GM12878 (cell line): ENCODE measurements at regions not wholly inside any gene's neighbourhood (a gene's known extent, or its start where the extent isn't known, plus 50 kb on each side); places are given as distances from the start of the nearest gene placed in this dataset.

Experiments used
- ATAC-seq: fragments of 200-7000 bp; cut with Tn5 transposase; 3 replicates; pipeline ENCODE4 v1.9.1; 2020; ENCODE audit warnings: mild to moderate bottlenecking, moderate library complexity
- BruUV-seq: library from RNA; stranded (reverse); fragments of 400-500 nt; replicated peaks from 2 replicates; lab custom pipeline; 2021; lab: Mats Ljungman, UMichigan
- CTCF ChIA-PET: fragments of 300-600 bp; sonication (Branson Sonifier 250); formaldehyde crosslinking; extraction: SDS; loops from one replicate; lab custom pipeline; 2021; ENCODE audit warnings: inconsistent platforms; lab: Yijun Ruan, JAX
- POLR2A ChIA-PET: fragments of 350-600 bp; formaldehyde crosslinking; extraction: SDS; loops from one replicate; lab custom pipeline; 2021; ENCODE audit warnings: inconsistent platforms; lab: Charles Lee
- RAD21 ChIA-PET: fragments of 300-600 bp; sonication (Branson Sonifier 250); formaldehyde crosslinking; loops from one replicate; lab custom pipeline; 2023; ENCODE audit warnings: antibody characterized with exemption; ENCODE audit not compliant: unreplicated experiment; lab: Charles Lee
- SMC1A ChIA-PET: fragments of 300-600 bp; sonication (Branson Sonifier 250); formaldehyde crosslinking; loops from one replicate; lab custom pipeline; 2023; ENCODE audit not compliant: unreplicated experiment, uncharacterized antibody; lab: Charles Lee
- DNase-seq: peaks from one replicate; pipeline ENCODE4 v3.0.0-alpha.2; 2011; ENCODE audit warnings: low read depth, low spot score
- FAIRE-seq: peaks from 3 replicates; lab custom pipeline; 2011; peaks lifted over from hg19 to GRCh38; lab: Jason Lieb, UNC
- H2AFZ ChIP-seq: 2 replicates; pipeline ENCODE4 v1.6.0; 2011; ENCODE audit warnings: low read depth, low read length, control low read depth; ENCODE audit not compliant: control insufficient read depth
- H3K27ac ChIP-seq: 2 replicates; pipeline ENCODE4 v1.5.1; 2011; ENCODE audit warnings: control low read depth; ENCODE audit not compliant: control insufficient read depth, insufficient read depth
- H3K27me3 ChIP-seq, 2 experiments: replicated peaks in 1 of 2; 2 replicates each; pipeline versions ENCODE4 v1.6.0 to v1.6.1; 2011; ENCODE audit warnings: low read length in 1 of 2; ENCODE audit not compliant: control insufficient read depth in 2 of 2, insufficient read depth in 2 of 2
- H3K36me3 ChIP-seq, 2 experiments: 2 replicates each; pipeline ENCODE4 v1.5.1; 2011; ENCODE audit warnings: low read length in 1 of 2; ENCODE audit not compliant: control insufficient read depth in 2 of 2, insufficient read depth in 2 of 2
- H3K4me1 ChIP-seq: 2 replicates; pipeline ENCODE4 v1.6.1; 2011; ENCODE audit warnings: mild to moderate bottlenecking, low read length, moderate library complexity, mixed read lengths; ENCODE audit not compliant: control insufficient read depth, insufficient read depth
- H3K4me2 ChIP-seq: 2 replicates; pipeline ENCODE4 v1.6.0; 2011; ENCODE audit warnings: control low read depth; ENCODE audit not compliant: control insufficient read depth, insufficient read depth
- H3K4me3 ChIP-seq: fragments of 200-600 bp; sonication (generic); 2 replicates; pipeline ENCODE4 v1.5.1; 2016
- H3K79me2 ChIP-seq: 2 replicates; pipeline ENCODE4 v1.6.0; 2011; ENCODE audit warnings: low read length; ENCODE audit not compliant: control insufficient read depth, insufficient read depth
- H3K9ac ChIP-seq: 2 replicates; pipeline ENCODE4 v1.8.0; 2011; ENCODE audit warnings: low read length, control low read depth, mixed read lengths; ENCODE audit not compliant: control insufficient read depth, insufficient read depth
- H3K9me3 ChIP-seq: replicated peaks from 3 replicates; pipeline ENCODE4 v1.5.1; 2011; ENCODE audit warnings: mild to moderate bottlenecking, low read length; ENCODE audit not compliant: control insufficient read depth, insufficient read depth
- H4K20me1 ChIP-seq: 2 replicates; pipeline ENCODE4 v1.6.0; 2011; ENCODE audit not compliant: control insufficient read depth, insufficient read depth
- ASH2L ChIP-seq: fragments of 300-600, 200-600 bp; sonication (generic); IDR thresholded peaks from 2 replicates; pipeline ENCODE4 v1.6.1; 2017; ENCODE audit warnings: low read depth, mild to moderate bottlenecking, borderline replicate concordance
- EED ChIP-seq: sonication (generic); IDR thresholded peaks from 2 replicates; pipeline ENCODE4 v1.6.1; 2016; ENCODE audit warnings: antibody characterized with exemption, low read depth
- FOXK2 ChIP-seq: fragments of 450-650 bp; IDR thresholded peaks from 2 replicates; pipeline ENCODE4 v1.6.1; 2017; ENCODE audit warnings: mild to moderate bottlenecking, moderate library complexity
- HCFC1 ChIP-seq: fragments of 150-350 bp; IDR thresholded peaks from 2 replicates; pipeline ENCODE4 v1.6.1; 2014; ENCODE audit warnings: low read length
- IKZF1 ChIP-seq: fragments of 450-650 bp; conservative IDR thresholded peaks from 2 replicates; pipeline ENCODE4 v1.6.1; 2017; ENCODE audit warnings: antibody characterized with exemption, mild to moderate bottlenecking
- MEF2B ChIP-seq: fragments of 450-650 bp; IDR thresholded peaks from 2 replicates; pipeline ENCODE4 v1.6.1; 2018; ENCODE audit warnings: mild to moderate bottlenecking, moderate library complexity; ENCODE audit not compliant: partially characterized antibody, poor library complexity, severe bottlenecking
- NFYB ChIP-seq: IDR thresholded peaks from 2 replicates; pipeline ENCODE4 v1.6.1; 2011; ENCODE audit warnings: low read depth, mild to moderate bottlenecking, low read length, improper control_type of control experiment, moderate library complexity; ENCODE audit not compliant: insufficient read depth
- PML ChIP-seq: IDR thresholded peaks from 2 replicates; pipeline ENCODE4 v1.6.1; 2012; ENCODE audit warnings: low read length, inconsistent platforms
- PRDM15 ChIP-seq: fragments of 450-650 bp; formaldehyde crosslinking; IDR thresholded peaks from 2 replicates; pipeline ENCODE4 v1.4.0; 2020; ENCODE audit warnings: mild to moderate bottlenecking, moderate library complexity
- RB1 ChIP-seq: fragments of 450-650 bp; formaldehyde crosslinking; IDR thresholded peaks from 2 replicates; pipeline ENCODE4 v1.6.1; 2017; ENCODE audit warnings: mild to moderate bottlenecking, borderline replicate concordance
- RUNX3 ChIP-seq: IDR thresholded peaks from 2 replicates; pipeline ENCODE4 v1.6.1; 2012; ENCODE audit warnings: low read length, inconsistent platforms
- SREBF1 ChIP-seq: IDR thresholded peaks from 2 replicates; pipeline ENCODE4 v1.6.1; 2012; ENCODE audit warnings: mild to moderate bottlenecking, low read length
- TCF12 ChIP-seq: IDR thresholded peaks from 2 replicates; pipeline ENCODE4 v1.6.1; 2011; ENCODE audit warnings: low read depth, mild to moderate bottlenecking, low read length
- YBX1 ChIP-seq: fragments of 450-650 bp; IDR thresholded peaks from 2 replicates; pipeline ENCODE4 v1.6.1; 2016; ENCODE audit warnings: antibody characterized with exemption
- YY1 ChIP-seq: IDR thresholded peaks from 2 replicates; pipeline ENCODE4 v1.6.1; 2011; ENCODE audit warnings: low read depth, mild to moderate bottlenecking, low read length
- whole genome bisulfite sequencing: methylation state at CpG from one replicate; pipeline ENCODE4 v1.1.6; 2016; ENCODE audit warnings: low lambda C conversion rate; ENCODE audit not compliant: insufficient replicate concordance, insufficient coverage; ENCODE audit errors: missing lambda C conversion rate; 5-methylcytosine and 5-hydroxymethylcytosine counted together
- in situ Hi-C: fragments of 300-500 bp; cut with MboI; formaldehyde crosslinking; loops from 9 replicates; pipeline ENCODE4 v1.14.3; 2018; ENCODE audit warnings: mixed read lengths
- intact Hi-C: fragments of 100-400 bp; cut with micrococcal nuclease; formaldehyde crosslinking; loops from one replicate; pipeline ENCODE4 v1.14.2; 2022; ENCODE audit not compliant: unreplicated experiment

GRCh38 chr2:37873229-37873628 lies 51.9 kb upstream of the RMDN2 start:
- in situ Hi-C loops = loop anchor here (5.0 kb wide), 1 partner anchor 476 kb away; no protein-coding TSS in a partner anchor
- POLR2A ChIA-PET = interaction anchor here (1.2 to 6.9 kb wide), 2 partner anchors 20 to 50 kb away, joined by 7 to 61 read pairs; no protein-coding TSS in a partner anchor
- FAIRE-seq = no peak

GRCh38 chr2:37873749-37874330 lies 51.2 kb upstream of the RMDN2 start:
- Histone ChIP-seq H3K4me1 (peaks cover 16% of the 10 kb centered on the region), H2AFZ (no peak overlapping the region), H3K4me2 (peak overlapping the region; percentile 39; the same call in 1 of the 2 replicates), H3K27ac (no peak overlapping the region), H3K79me2 (no peaks in the 10 kb centered on the region), H3K27me3 (peaks cover 0 to 2% of the 10 kb centered on the region in 2 experiments; a peak in 1 of 4 replicates), H3K9ac (no peak overlapping the region), H3K4me3 (no peak overlapping the region), H3K36me3 (no peaks in the 10 kb centered on the region; a peak in 1 of 4 replicates), H3K9me3 (no peaks in the 10 kb centered on the region), H4K20me1 (no peaks in the 10 kb centered on the region)
- intact Hi-C loops (loop anchor here (2.0 kb wide), 1 partner anchor 21 kb away; no protein-coding TSS in a partner anchor), in situ Hi-C loops (loop anchor here (5.0 kb wide), 1 partner anchor 477 kb away; no protein-coding TSS in a partner anchor)
- ChIA-PET CTCF (interaction anchor here (0.7 to 13.6 kb wide), 9 partner anchors 20 to 705 kb away, joined by 3 to 336 read pairs (median 82); no protein-coding TSS in a partner anchor), POLR2A (interaction anchor here (0.8 to 6.9 kb wide), 4 partner anchors 20 to 219 kb away, joined by 3 to 61 read pairs (median 5); no protein-coding TSS in a partner anchor), RAD21 (interaction anchor here (1.1 to 13.0 kb wide), 7 partner anchors 14 to 475 kb away, joined by 3 to 215 read pairs (median 156); no protein-coding TSS in a partner anchor), SMC1A (interaction anchor here (0.7 to 13.5 kb wide), 15 partner anchors 7 to 483 kb away, joined by 3 to 271 read pairs (median 4); no protein-coding TSS in a partner anchor)
- BruUV-seq = no TSS peak
- 83% methylated on average over 7 of the region's 7 CpGs for WGBS
- FAIRE-seq = no peak
- no peak for ATAC-seq
- no peak for DNase-seq
- TF ChIP-seq FOXK2 (no peak), RB1 (no peak), TCF12 (no peak), EED (no peak), NFYB (no peak), RUNX3 (no peak), MEF2B (no peak), SREBF1 (no peak), PRDM15 (CRISPR knock-in tag) (no peak)

More at GRCh38 chr2:37873229-37873628, 51.9 kb upstream of the RMDN2 start:
- H3K4me3 ChIP-seq = no peak overlapping the region
- CTCF ChIA-PET = interaction anchor here (0.8 to 13.6 kb wide), 6 partner anchors 19 to 704 kb away, joined by 3 to 336 read pairs (median 222); no protein-coding TSS in a partner anchor
- no peaks in the 10 kb centered on the region for H4K20me1 ChIP-seq
- H3K79me2 ChIP-seq = no peaks in the 10 kb centered on the region
- TF ChIP-seq IKZF1 = 0 out of 2 replicates have a peak, but pooled peaks have one; percentile 10
- no peak for TF ChIP-seq ASH2L
- TF ChIP-seq YBX1 = no peak
- no peak for TF ChIP-seq HCFC1
- TF ChIP-seq YY1 = peak; percentile 59; the same call in 1 of the 2 replicates
- no peak for TF ChIP-seq PML
- TF ChIP-seq MEF2B = peak; percentile 81
- 0 out of 2 replicates have a peak, but pooled peaks have one; percentile 30 for TF ChIP-seq EED
- peak; percentile 12; the same call in 1 of the 3 replicates for ATAC-seq
- no peaks in the 10 kb centered on the region; a peak in 1 of 4 replicates for H3K36me3 ChIP-seq
- no peak for DNase-seq
- intact Hi-C loops = no loop called here
- no TSS peak for BruUV-seq
- RAD21 ChIA-PET = interaction anchor here (1.3 to 13.0 kb wide), 8 partner anchors 13 to 476 kb away, joined by 3 to 215 read pairs (median 34); no protein-coding TSS in a partner anchor
- peaks cover 16% of the 10 kb centered on the region for H3K4me1 ChIP-seq
- SMC1A ChIA-PET = interaction anchor here (0.7 to 13.5 kb wide), 10 partner anchors 17 to 475 kb away, joined by 3 to 271 read pairs (median 4); no protein-coding TSS in a partner anchor
- no peaks in the 10 kb centered on the region for H3K9me3 ChIP-seq
- no peak overlapping the region for H3K9ac ChIP-seq
- 43% methylated on average over 3 of the region's 3 CpGs for WGBS
- H3K27ac ChIP-seq = no peak overlapping the region
- H3K4me2 ChIP-seq = no peak overlapping the region
- no peak overlapping the region for H2AFZ ChIP-seq
- peaks cover 0 to 2% of the 10 kb centered on the region in 2 experiments; a peak in 1 of 4 replicates for H3K27me3 ChIP-seq
